ENCODE measurements at regions not wholly inside any gene's neighbourhood (a gene's known extent, or its start where the extent isn't known, plus 50 kb on each side); places are given as distances from the start of the nearest gene placed in this dataset.
A peak's percentile ranks its signal among the peaks of the same experiment; 100 is the strongest.
"Not testable (repeated sequence)": the region's sequence is repeated elsewhere in the genome, so short reads cannot be mapped to it uniquely, and the experiment has no call there.

DNA sequence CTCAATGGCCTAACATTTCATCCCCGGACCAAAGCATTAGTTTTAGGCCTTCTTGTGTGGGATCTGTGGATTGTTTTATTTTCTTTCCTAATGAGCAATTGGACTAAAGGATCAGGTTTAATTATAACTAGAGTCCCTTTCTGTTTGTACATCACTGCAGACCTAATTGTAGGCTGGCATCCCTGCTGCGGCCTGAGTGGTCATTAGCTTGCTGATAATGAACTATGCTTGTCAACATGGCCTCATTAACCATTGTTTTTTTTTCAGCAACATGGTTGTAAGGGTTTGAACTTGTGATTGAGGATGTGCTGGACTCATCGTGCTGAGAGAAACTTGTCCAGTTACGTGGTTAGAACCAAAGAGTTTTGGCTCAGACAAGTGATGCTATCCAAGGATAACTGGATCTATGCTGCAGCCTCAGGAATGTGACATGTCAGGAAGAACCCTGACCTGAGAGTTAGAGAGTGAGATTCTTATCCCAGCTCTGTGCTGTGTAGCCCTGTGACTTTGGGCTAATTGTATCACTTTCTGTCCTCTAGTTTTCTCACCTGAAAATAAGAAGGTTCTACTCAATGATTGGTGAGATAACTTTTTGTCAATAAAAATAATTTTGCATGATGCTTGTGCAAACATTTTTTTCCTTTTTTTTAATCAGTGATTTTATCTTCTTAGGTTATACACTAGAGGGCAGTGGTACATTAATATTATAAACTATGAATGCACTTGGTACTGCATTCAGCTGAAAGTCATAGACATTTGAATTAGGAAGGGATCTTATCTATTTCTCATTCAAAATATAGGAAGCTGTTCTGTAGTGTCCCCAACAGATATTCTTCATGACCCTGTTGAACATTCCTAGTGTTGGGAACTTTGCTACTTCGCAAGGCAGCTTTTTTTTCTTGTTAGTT lies 140.9 kb downstream of the RNF144B start:
- no peak for DNase-seq (ENCODE audit: low spot score)

DNA sequence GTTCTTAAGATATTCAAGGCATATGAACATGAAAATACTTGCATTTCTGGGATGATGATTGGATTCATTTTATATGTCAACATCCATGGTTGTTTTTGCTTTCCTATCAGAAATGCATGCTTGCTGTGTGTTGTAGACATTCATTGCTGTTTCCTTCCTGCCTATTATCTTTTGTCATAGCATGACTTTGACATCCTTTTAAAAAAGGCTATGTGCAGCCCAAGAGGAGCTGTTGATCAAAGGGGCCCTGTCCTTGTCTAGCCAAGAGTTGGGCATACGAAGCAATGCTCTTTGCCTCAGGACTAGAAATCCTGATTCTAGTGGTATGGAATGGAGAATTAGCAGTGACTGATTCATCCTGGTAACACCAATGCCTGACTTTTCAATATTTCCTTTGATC lies 143.1 kb downstream of the RNF144B start:
- DNase-seq (ENCODE audit: low spot score): no peak

DNA sequence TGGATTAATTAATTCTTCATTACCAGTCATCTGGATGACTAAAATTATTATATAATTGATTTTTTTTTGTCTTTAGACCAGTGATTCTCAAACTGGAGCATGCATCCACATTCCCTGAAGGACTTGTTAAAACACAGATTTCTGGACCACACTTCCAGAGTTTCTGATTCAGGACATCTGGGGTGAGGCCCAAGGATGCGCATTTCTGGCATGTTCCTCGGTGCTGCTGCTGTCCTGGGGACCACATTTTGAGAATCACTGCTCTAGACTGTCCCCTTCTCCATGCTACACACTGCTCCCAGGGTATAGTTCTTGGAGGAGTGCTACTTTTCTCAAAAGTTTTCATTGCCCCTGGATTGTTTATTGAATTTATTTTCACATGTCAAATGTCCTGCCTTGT lies 145.0 kb downstream of the RNF144B start:
- no peak for DNase-seq (ENCODE audit: low spot score)

DNA sequence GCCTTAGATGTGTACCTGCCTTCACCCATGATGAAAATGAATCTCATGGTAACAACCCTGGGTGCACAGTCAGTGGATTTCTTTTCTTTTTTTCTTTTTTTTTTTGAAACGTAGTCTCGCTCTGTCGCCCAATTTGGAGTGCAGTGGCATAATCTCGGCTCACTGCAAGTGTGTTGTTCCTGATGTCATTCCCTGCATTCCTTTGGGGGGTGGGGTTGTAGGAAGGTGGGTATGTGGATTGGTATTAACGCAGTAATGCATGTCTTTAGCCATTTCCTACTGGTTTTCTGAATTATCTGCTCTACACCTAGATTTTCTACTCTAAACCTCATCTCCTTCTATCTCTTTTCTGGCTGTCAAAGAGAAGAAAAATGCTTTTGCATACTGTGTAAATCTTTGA lies 146.6 kb downstream of the RNF144B start:
- no peak for DNase-seq (ENCODE audit: low spot score)

DNA sequence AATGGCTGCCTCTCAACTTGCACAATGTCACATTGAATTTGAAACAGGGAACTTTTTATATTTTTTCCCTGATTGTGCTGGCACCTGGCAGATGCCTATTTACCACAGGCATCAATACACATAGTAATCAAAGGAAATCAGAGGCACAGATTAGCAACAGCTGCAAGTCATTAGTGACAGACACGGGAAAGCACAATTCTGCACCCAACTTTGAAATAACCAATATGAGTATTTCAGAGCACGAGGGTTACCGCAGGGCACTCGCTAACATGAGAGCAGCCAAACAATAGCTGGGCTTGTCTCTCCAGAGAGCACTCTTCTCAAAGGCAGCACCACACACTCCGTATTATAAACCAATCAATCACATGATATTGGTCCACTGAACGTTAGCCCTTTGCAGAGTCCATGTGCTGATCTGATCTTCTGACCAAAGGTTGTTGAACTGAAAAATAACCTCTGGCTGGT lies 149.5 kb downstream of the RNF144B start:
- no peak for DNase-seq (ENCODE audit: low spot score)

DNA sequence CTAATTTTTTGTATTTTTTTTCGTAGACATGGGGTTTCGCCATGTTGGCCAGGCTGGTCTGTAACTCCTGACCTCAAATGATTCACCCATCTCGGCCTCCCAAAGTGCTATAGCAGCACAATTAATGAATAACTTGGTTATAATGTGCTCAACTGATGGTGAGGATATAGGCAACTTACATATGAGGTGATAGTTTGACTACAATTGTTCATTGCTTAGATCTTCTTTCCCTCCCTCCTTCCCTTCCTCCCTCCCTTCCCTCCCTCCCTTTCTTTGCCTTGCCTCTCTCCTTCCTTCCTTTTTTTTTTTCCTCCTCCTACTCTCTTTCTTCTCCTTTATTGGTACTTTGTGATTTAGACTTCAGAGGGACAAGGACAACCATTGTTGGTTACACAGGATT lies 151.2 kb downstream of the RNF144B start:
- no peak for DNase-seq (ENCODE audit: low spot score)

DNA sequence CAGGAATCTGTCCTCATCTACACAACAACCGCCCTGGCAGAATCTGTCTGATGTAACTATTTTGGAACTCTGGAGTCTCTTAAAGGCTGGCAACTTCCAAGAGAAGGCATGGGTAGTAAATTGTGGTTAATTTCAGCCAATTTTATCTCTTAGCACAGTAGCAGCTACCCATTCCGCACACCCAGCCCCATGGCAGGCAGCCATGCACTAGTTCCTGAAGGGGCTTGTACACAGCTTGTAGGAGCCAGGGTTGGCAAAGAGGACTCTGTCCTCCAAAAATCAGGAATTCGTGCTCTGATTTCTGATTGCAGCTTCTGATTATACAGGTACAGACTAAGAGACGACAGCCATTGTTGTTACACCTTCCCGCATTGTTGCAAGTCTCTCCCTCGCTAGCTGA lies 155.9 kb downstream of the RNF144B start:
- DNase-seq (ENCODE audit: low spot score): no peak

DNA sequence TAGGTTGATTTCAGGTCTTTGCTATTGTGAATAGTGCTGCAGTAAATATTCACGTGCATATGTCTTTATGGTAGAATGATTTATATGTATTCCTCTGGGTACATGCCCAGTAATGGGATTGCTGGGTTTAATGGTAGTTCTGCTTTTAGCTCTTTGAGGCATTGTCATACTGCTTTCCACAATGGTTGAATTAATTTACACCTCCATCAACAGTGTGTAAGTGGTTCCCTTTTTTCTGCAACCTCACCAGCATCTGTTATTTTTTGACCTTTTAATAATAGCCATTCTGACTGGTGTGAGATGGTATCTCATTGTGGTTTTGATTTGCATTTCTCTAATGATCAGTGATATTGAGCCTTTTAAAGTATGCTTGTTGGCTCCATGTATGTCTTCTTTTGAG lies 158.0 kb downstream of the RNF144B start:
- not testable (repeated sequence) for DNase-seq (ENCODE audit: low spot score)

DNA sequence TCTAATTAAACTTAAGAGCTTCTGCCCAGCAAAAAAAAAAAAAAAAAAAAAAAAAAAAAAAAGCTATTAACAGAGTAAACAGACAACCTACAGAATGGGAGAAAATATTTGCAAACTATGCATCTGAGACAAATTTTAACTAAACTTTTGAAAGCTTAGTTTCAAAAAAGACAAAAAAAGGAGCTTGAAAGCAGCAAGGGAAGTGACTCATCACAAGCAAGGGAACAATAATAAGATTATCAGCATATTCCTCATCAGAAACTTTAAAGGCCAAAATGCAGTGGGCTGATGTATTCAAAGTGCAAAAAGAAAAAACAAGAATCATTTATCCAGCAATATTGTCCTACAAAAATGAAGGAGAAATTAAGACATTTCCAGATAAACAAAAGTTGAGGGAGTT lies 158.6 kb downstream of the RNF144B start:
- no peak for DNase-seq (ENCODE audit: low spot score)

DNA sequence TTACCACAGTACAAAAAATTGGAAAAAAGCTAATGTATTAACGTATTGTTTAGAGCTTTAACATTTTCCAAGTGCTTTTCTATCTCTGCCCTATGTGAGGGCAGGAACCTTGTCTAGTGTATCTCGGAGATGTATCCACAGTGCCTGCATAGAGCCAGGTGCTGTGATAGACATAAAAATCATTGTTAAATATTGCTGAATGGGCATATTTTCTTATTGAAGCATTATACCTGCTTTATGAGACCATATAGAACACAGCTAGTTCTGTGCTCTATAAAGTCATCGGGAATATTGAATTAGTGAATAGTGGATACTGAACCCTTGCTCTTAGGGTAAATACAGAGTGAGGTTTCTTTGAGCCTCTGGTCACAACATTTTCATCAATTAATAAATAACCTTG lies 163.0 kb downstream of the RNF144B start:
- no peak for DNase-seq (ENCODE audit: low spot score)

DNA sequence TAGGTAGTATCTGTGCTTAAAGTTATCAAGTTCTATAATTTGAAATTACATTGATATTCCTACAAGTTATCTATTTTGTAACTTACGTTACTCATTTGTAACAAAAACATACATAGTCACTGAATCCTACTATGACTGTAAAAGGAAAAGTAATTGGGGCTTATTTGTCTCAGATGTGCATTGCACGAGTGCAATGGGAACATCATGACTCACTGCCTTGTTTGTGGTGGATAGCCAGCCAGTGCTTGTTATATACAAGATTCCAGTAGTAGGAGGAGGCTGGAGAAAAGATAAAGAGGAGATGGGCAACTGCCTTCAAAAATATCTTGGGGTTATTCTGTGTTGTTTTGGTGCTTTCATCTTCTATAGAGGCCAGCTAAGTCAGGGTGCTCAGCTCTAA lies 164.1 kb downstream of the RNF144B start:
- DNase-seq (ENCODE audit: low spot score): peak; percentile 4

DNA sequence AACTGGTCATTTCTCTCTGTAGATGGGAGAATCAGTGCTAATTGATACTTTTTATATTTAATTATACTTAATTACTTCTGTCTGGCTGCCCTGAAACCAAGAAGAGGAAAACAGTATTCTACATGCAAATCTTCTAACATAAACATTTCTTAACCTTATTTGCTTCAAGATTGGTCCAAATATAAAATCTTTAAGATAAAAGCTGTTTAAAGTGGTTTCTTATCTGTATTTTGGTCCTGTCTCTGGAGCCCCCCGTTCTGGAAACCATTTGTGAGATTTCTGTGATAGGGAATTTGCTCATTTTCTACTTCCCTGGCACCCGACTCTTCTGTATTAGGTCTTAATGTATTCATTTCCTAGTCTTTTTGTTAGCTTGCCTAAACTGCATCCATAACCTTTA lies 168.6 kb downstream of the RNF144B start:
- DNase-seq (ENCODE audit: low spot score): no peak

DNA sequence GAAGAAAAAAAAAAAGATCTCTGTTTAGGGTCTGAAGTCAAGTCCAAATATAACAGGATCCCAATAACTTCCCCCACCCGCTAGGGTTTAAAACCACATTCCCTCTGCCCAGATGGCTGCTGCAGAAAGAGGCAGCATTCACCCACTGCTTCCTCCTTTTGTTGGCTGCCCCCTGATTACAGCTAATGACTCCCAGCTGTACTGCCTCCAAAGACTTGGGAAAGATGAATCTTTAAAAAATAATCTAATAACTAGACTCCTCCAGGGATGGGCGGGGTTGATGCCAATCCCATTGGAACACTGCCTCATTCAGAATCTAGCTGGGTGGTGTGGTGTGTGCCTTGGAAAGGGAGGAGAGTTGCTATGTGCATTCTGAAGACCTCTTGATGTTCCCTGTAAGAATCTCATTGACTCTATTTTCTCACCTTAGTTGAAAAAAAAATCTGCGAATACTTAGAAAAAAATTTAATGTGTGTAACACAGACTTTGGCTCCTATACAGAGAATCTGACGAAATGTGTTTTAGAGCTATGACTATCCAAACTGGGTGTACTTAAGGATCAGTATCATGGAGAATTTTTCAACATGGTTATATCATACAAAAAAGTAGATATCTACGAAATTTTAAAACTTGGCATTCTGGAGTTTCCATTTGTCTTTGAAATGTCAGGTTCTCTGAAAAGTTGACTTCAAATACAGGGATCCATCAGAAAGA lies 174.0 kb downstream of the RNF144B start:
- no peak for DNase-seq (ENCODE audit: low spot score)

DNA sequence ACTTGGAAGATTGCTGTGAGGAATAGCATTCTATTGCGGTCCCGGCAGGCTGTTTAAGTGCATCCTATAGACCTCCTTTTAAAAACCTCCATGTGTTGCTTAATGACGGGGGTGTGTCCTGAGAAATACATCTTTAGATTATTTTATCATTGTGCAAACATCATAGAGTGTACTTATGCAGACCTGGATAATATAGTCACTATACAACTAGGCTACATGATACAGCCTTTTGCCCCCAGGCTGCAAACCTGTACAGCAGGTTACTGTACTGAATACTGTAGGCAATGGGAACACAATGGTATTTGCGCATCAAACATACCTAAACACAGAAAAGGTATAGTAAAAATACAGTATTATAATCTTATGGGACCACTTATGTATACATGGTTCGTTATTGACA lies 175.6 kb downstream of the RNF144B start:
- DNase-seq (ENCODE audit: low spot score): no peak

DNA sequence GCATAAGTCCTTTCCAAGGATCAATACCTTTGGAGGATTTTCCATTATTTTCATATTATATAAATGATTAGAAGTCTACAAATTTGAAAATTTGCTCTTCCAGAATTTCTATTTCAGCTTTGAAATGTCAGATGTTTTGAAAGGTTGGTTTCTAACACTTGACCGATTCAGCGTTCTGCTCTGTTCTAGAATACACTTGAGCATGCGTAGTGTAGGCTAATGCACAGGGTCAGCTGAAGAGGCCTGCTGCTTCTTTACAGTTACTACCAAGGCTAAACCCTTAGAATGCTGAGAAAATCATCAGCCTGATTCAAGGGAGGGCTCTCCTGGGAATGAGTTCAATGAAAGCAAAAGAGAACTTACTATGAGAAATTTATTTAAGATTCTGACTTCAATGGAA lies 177.6 kb downstream of the RNF144B start:
- DNase-seq (ENCODE audit: low spot score): no peak

DNA sequence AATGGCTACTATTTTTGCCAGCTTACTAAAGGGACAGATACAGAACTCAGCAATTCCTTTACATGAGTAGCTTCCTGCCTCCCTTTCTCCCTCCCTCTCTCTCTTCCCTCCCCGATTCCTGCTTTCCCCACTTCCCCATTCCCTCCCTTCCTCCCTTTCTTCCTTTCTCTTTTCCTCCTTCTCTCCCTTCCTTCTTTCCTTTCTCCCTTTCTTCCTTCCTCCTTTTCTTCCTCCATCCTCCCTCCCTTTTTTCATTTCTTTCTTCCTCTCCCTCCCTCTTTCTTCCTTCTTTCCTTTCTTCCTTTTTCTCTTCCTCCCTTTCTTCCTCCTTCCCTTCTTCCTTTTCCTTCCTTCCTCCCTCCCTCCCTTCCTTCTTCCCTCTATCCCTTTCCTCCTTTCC lies 178.1 kb downstream of the RNF144B start:
- DNase-seq (ENCODE audit: low spot score): no peak

DNA sequence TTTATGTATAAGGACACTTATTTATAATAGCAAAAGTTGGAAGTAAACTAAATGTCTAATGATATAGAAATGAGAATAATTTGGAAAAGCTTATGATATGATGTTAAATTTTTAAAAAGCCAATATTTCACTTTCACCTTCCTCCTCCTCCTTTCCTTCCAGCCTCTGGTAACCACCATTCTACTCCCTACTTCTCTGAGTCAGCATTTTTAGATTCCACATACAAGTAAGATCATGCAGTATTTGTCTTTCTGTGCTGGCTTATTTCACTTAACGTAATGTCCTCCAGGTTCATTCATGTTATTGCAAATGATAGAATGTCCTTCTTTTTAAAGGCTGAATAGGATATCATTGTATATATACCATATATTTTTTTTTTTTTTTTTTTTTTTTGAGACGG lies 180.2 kb downstream of the RNF144B start:
- DNase-seq (ENCODE audit: low spot score): no peak

DNA sequence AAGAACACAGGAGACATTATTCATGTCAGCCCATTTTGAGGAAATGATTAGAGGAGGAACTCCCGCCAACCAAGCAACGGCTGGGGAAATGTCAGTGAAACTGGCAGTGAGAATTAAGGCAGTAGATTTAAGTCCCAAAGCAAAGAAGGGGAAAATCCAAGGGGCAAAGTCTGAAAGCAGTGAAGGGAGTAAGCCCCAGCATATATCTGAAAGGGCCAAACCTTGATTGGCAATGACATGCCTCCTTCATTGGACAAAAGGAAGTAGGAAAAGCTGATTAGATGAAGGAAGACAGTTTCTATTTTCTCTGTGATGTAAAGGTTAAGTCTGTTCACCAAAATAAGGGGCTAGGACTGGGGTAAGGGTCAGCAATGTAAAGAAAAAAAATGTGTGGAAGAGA lies 190.3 kb downstream of the RNF144B start:
- DNase-seq (ENCODE audit: low spot score): no peak

DNA sequence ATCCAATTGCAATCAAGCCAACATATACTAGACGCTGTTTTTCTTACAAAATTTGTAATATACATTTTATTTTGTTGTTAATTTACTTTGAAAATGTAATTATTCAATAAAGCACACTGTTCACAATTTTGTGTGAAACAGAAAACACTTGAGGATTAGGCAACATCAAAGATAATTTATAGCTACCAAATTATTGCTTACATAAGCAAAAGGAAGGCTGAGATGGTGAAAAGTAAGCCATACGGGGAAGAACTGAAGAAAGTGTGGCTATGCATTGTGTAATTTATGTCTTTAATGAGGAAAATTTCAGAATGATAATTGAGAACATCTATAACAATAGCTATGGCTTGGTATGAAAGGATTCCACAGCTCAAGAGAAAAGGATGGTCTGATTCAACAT lies 192.0 kb downstream of the RNF144B start:
- no peak for DNase-seq (ENCODE audit: low spot score)

DNA sequence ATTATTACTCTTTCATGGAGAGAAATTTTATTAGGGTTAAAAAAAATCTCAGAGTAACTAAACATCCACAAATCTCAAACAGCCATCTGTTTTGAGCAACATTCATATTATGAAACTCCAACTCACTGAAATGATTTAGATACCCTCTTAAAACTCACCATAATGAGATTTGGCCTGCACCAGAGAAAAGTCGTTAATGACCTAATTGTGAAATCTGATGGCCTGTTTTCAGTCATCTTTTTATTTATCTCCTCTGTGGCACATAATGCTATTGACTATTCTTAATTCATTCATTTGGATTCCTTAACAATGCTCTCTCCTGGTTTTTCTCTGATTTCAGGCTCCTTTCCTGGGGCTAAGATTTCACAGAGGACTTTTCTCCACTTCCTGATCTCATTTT lies 192.7 kb downstream of the RNF144B start:
- no peak for DNase-seq (ENCODE audit: low spot score)

DNA sequence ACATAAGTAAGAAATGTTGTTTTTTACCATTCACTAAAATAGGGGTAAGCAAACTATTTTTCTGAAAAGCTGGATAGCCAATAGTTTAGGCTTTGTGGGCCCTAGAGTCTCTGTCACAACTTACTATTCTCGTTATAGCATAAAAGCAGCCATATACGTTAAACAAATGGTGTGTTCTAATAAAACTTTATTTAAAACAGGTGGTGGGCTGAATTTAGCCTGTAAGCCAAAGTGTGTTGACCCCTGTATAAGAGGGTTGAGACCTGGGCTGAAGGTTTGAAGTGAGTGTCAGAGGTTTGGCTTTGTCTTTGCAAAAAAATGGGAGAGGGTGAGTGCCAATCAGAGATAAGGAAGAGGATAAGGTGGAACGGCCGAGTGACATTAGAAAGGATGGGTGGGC lies 197.2 kb downstream of the RNF144B start:
- DNase-seq (ENCODE audit: low spot score): no peak

DNA sequence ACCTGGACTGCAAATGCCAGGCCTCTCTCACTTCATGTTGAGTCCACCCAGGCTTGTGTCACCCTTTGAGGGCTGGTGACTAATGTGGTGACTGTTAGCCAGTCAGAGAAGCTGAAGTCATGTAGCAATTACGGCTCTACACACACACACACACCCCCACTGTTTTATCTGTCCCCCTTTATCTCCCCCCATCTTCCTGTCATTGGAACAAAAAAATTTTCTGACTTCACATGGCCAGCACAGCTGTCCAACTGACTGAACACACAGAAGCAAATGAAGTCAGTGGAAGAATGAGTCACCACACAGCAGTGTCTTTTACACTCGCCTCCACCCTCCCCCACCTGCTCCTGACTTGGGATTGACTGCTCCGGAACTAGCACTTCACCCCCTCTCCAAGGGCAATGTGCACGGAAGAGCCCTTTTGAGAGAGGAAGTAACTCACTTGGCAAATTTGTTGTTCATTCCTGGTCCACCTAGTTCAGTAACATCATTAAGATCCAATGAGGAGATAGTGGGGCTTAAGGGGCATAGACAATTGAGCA lies 198.0 kb downstream of the RNF144B start:
- DNase-seq (ENCODE audit: low spot score): peak; percentile 14

DNA sequence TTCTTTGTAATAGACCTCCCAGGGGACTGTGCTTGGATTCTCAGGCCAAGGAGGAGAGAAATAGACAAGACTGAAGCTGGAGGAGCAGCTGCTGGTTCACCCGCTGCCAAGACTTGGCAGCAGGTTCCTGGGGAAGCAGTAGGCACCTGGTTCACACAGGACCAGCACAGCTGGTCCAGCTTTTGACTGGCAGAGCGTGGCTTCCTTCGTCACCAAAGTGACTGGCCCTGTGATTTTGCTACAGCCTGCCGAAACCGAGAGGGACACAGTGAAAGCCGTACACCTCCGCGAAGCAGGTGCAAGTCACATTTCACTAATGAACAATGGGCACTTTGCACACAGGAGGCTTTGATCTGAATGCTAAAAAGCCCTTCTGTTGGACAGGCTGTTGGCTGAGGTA lies 199.0 kb downstream of the RNF144B start:
- DNase-seq (ENCODE audit: low spot score): no peak

All from hepatic stellate cell (primary cell).